Erythroblast (primary cell): ENCODE measurements at regions not wholly inside any gene's neighbourhood (a gene's known extent, or its start where the extent isn't known, plus 50 kb on each side); places are given as distances from the start of the nearest gene placed in this dataset.

ENCODE experiments used
- GATA1 ChIP-seq: IDR thresholded peaks from 2 replicates; pipeline ENCODE4 v1.6.1; 2011; ENCODE audit warnings: low read depth, mild to moderate bottlenecking, control low read depth, low read length, moderate library complexity
- POLR2A ChIP-seq: IDR thresholded peaks from 2 replicates; pipeline ENCODE4 v1.6.1; 2011; ENCODE audit warnings: mild to moderate bottlenecking, low read length

DNA sequence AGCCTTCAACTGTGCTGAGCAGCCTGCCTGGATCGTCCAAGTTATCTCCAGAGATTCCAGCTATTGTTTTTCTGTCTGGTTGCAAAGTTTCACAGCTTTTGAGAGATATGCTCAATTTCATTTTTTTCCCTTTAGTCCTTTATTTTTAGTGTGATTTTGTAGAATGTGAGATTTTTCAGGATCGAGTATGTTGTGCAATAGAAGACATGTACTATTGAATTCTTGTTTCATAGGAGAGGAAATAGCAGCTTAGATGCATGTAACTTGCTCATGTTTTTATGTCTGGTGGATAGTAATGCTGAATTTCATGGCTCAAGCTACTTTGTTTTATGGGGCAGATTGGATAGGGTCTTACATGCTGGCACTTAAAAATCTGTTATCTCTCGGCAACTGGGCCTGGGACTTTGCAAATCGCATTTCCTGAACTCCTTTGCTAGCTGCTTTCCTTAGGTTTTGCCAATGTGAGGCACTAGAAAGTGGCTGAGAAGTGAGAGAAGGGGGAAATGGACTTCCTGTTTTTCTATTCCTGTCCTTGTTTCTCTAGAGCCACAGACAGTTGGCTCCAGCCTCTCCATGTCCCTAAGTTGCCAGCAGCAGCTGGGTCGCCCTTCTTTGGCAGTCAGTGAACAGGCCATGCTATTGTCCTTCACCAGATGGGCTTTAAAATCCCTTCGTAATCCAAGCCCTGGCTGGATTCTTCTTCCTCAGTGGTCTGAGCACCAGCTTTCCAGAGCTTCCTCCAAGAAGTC is 101.4 kb upstream of the PDE4B start:
- TF ChIP-seq POLR2A: no peak
- TF ChIP-seq GATA1: no peak
